Ishikawa (cell line): ENCODE measurements at regions not wholly inside any gene's neighbourhood (a gene's known extent, or its start where the extent isn't known, plus 50 kb on each side); places are given as distances from the start of the nearest gene placed in this dataset.

Experiments used
- CEBPB ChIP-seq: IDR thresholded peaks from 2 replicates; pipeline ENCODE4 v1.6.1; 2012
- CREB1 ChIP-seq: IDR thresholded peaks from 2 replicates; pipeline ENCODE4 v1.6.1; 2012; ENCODE audit warnings: low read depth
- EGR1 ChIP-seq: IDR thresholded peaks from 2 replicates; pipeline ENCODE4 v1.6.1; 2012
- EP300 ChIP-seq: IDR thresholded peaks from 2 replicates; pipeline ENCODE4 v1.6.1; 2012; ENCODE audit warnings: borderline replicate concordance
- FOXM1 ChIP-seq: IDR thresholded peaks from 2 replicates; pipeline ENCODE4 v1.6.1; 2012; ENCODE audit warnings: low read depth, borderline replicate concordance
- NFIC ChIP-seq: IDR thresholded peaks from 2 replicates; pipeline ENCODE4 v1.6.1; 2012
- RAD21 ChIP-seq: IDR thresholded peaks from 2 replicates; pipeline ENCODE4 v1.6.1; 2012; ENCODE audit warnings: low read depth
- REST ChIP-seq: IDR thresholded peaks from 2 replicates; pipeline ENCODE4 v1.6.1; 2012; ENCODE audit warnings: low read depth, mild to moderate bottlenecking
- TAF1 ChIP-seq: IDR thresholded peaks from 2 replicates; pipeline ENCODE4 v1.6.1; 2012; ENCODE audit warnings: low read depth, mild to moderate bottlenecking
- TCF12 ChIP-seq: IDR thresholded peaks from 2 replicates; pipeline ENCODE4 v1.6.1; 2012; ENCODE audit warnings: low read depth
- TEAD4 ChIP-seq: IDR thresholded peaks from 2 replicates; pipeline ENCODE4 v1.6.1; 2012
- USF1 ChIP-seq: IDR thresholded peaks from 2 replicates; pipeline ENCODE4 v1.6.1; 2012
- YY1 ChIP-seq: IDR thresholded peaks from 2 replicates; pipeline ENCODE4 v1.6.1; 2012; ENCODE audit warnings: low read depth
- ZBTB7A ChIP-seq: IDR thresholded peaks from 2 replicates; pipeline ENCODE4 v1.6.1; 2012; ENCODE audit warnings: low read depth
- TF ChIP-seq, protein P1 (sequence below): IDR thresholded peaks from 2 replicates; pipeline ENCODE4 v1.6.1; 2012

- TF ChIP-seq NFIC = no peak
- TF ChIP-seq USF1 = no peak
- TF ChIP-seq EGR1 = no peak
- TF ChIP-seq ZBTB7A = no peak
- TF ChIP-seq TCF12 = no peak
- no peak for TF ChIP-seq CREB1
- TF ChIP-seq REST = no peak
- no peak for TF ChIP-seq TEAD4
- TF ChIP-seq TAF1 = no peak
- TF ChIP-seq, protein P1, sequence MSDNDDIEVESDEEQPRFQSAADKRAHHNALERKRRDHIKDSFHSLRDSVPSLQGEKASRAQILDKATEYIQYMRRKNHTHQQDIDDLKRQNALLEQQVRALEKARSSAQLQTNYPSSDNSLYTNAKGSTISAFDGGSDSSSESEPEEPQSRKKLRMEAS = no peak
- TF ChIP-seq FOXM1 = no peak
- TF ChIP-seq YY1 = no peak
- TF ChIP-seq EP300 = no peak
These were observed 352.6 kb downstream of the DDX10 start for GRCh38 chr11:109017489-109017888.

GRCh38 chr11:109018639-109019038, 353.8 kb downstream of the DDX10 start:
- TF ChIP-seq CREB1 (no peak), EGR1 (no peak), NFIC (no peak)

DNA sequence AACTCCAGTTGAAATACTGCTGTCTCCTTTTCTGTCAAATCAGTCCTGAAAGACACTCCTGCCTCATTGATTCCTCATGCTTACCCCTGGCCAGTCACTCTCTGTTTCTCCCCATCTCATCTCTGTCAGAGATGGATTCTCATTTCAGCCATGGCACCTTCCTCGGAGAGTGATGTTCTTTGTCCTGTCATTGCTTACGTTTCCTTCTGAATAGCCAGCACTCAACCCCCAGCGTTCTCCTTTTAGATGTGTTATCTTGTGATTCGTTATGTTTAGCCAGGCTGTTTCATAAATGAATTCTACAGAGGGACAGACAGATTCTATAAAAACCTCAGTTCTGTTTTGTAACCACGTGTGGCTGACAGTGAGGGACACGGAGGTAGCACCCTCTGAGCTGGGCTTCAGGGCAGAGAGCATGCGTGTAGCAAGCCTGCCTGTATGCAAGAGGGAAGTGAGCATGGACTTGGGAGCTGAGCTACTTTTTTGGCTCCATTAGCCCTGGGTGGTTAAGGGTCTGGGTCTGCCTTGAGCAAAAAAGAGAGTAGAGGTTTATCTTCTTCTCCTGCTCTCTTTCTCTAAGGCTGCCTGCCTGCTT, 354.6 kb downstream of the DDX10 start:
- TF ChIP-seq, protein P1 = no peak
- no peak for TF ChIP-seq YY1
- TF ChIP-seq RAD21 = no peak
- no peak for TF ChIP-seq EP300
- no peak for TF ChIP-seq TCF12
- TF ChIP-seq REST = no peak
- no peak for TF ChIP-seq TAF1
- no peak for TF ChIP-seq CEBPB
- TF ChIP-seq FOXM1 = no peak
- no peak for TF ChIP-seq ZBTB7A
- no peak for TF ChIP-seq USF1
- no peak for TF ChIP-seq EGR1
- no peak for TF ChIP-seq NFIC
- TF ChIP-seq CREB1 = no peak
- TF ChIP-seq TEAD4 = no peak

DNA sequence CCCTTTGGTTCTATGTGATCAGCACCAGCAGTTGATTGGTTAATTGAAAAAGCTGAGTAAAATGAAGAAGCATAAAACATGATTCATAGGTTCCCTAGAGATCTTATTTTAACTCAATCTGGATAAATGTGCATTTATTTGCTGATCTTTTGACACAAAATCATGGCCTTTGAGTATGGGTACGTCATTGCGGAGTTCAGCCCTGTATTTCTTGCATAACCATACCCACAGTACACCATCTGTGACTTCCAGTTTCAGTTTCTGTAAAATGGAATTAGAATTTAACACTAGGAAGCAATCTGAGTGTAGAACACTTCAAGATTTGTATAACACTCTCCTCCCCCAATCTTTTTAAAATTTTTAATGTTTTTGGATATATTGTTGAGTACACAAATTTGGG, 358.2 kb downstream of the DDX10 start:
- no peak for TF ChIP-seq CREB1
- TF ChIP-seq EP300 = no peak
- TF ChIP-seq EGR1 = no peak
- no peak for TF ChIP-seq CEBPB
- no peak for TF ChIP-seq RAD21
- TF ChIP-seq USF1 = no peak
- TF ChIP-seq, protein P1 = no peak
- TF ChIP-seq ZBTB7A = no peak
- TF ChIP-seq TAF1 = no peak
- no peak for TF ChIP-seq FOXM1
- no peak for TF ChIP-seq NFIC
- TF ChIP-seq TEAD4 = no peak

DNA sequence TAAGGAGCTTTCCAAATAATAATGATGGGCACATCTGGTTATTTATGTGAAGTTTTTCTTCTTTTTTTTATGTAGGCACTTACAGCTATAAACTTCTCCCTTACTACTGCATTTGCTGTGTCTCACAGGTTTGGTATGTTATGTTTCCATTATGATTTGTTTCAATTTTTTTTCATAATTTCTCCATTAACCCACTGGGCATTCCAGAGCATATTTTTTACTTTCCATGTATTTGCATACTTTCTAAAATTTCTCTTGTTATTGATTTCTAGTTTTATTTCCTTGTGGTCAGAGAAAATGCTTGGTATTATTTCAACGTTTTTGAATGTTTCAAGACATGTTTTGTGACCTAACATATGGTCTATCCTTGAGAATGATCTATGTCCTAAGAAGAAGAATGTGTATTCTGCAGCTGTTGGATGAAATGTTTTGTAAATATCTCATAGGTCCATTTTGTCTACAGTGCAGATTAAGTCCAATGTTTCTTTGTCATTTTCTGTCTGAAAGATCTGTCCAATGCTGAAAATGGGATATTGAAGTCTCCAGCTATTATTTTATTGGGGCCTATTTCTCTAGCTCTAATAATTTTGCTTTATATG, 362.1 kb downstream of the DDX10 start:
- no peak for TF ChIP-seq NFIC
- TF ChIP-seq REST = no peak
- no peak for TF ChIP-seq TAF1
- TF ChIP-seq CEBPB = no peak
- TF ChIP-seq TCF12 = no peak
- no peak for TF ChIP-seq EGR1
- TF ChIP-seq TEAD4 = no peak
- TF ChIP-seq EP300 = no peak
- TF ChIP-seq CREB1 = no peak
- no peak for TF ChIP-seq FOXM1
- TF ChIP-seq, protein P1 = no peak
